ENCODE measurements at regions not wholly inside any gene's neighbourhood (a gene's known extent, or its start where the extent isn't known, plus 50 kb on each side); places are given as distances from the start of the nearest gene placed in this dataset.

- no peak for DNase-seq
These were observed 110.7 kb downstream of the DACT2 start for GRCh38 chr6:168208854-168209253.

GRCh38 chr6:168208402-168208801, 111.2 kb downstream of the DACT2 start:
- Histone ChIP-seq H3K4me3 (no peak overlapping the region), H3K4me1 (no peaks in the 10 kb centered on the region), H3K27me3 (no peaks in the 10 kb centered on the region), H3K36me3 (no peaks in the 10 kb centered on the region), H3K27ac (no peak overlapping the region), H3K9me3 (no peaks in the 10 kb centered on the region)
- WGBS, 2 donors, result 91 to 93% methylated on average over 8 of the region's 8 CpGs
- no peak for FAIRE-seq
- no peak for ATAC-seq
- TF ChIP-seq CTCF (IDR thresholded peaks at IDR 0.05), result no peak
- intact Hi-C loops (cut with DNase I), result no loop called here
- no peak for DNase-seq

More at GRCh38 chr6:168208854-168209253, 110.7 kb downstream of the DACT2 start:
- Histone ChIP-seq H3K27me3 (no peaks in the 10 kb centered on the region), H3K9me3 (no peaks in the 10 kb centered on the region), H3K4me1 (no peaks in the 10 kb centered on the region), H3K27ac (no peak overlapping the region), H3K4me3 (no peak overlapping the region), H3K36me3 (no peaks in the 10 kb centered on the region)
- TF ChIP-seq CTCF (IDR thresholded peaks at IDR 0.05), result no peak
- intact Hi-C loops (cut with DNase I), result no loop called here
- FAIRE-seq, result no peak
- 76 to 87% methylated on average over 10 of the region's 10 CpGs for WGBS, 2 donors
- no peak for ATAC-seq

- Histone ChIP-seq H3K4me1 (no peaks in the 10 kb centered on the region), H3K9me3 (no peaks in the 10 kb centered on the region), H3K4me3 (no peak overlapping the region), H3K27ac (no peak overlapping the region), H3K27me3 (no peaks in the 10 kb centered on the region), H3K36me3 (no peaks in the 10 kb centered on the region)
- ATAC-seq (no peak), FAIRE-seq (no peak), DNase-seq (no peak)
- no peak for TF ChIP-seq CTCF (IDR thresholded peaks at IDR 0.05)
- intact Hi-C loops (cut with DNase I), result no loop called here
- WGBS, 2 donors, result 82 to 90% methylated on average over 22 of the region's 22 CpGs
These were observed 112.0 kb downstream of the DACT2 start for GRCh38 chr6:168207421-168208175.

GRCh38 chr6:168206661-168207274, 112.8 kb downstream of the DACT2 start:
- FAIRE-seq, result no peak
- Histone ChIP-seq H3K9me3 (no peaks in the 10 kb centered on the region), H3K4me1 (no peaks in the 10 kb centered on the region), H3K27me3 (no peaks in the 10 kb centered on the region), H3K36me3 (no peaks in the 10 kb centered on the region), H3K4me3 (no peak overlapping the region), H3K27ac (no peak overlapping the region)
- 74 to 80% methylated on average over 16 of the region's 16 CpGs for WGBS, 2 donors
- ATAC-seq, result peak in 3 of 4 donors; percentile 63 to 78 (median 76)
- intact Hi-C loops (cut with DNase I), result no loop called here
- DNase-seq, result no peak
- TF ChIP-seq CTCF (IDR thresholded peaks at IDR 0.05), result no peak

GRCh38 chr6:168206186-168206585, 113.4 kb downstream of the DACT2 start:
- Histone ChIP-seq H3K4me1 (no peaks in the 10 kb centered on the region), H3K27me3 (no peaks in the 10 kb centered on the region), H3K9me3 (no peaks in the 10 kb centered on the region), H3K36me3 (no peaks in the 10 kb centered on the region), H3K27ac (no peak overlapping the region), H3K4me3 (no peak overlapping the region)
- DNase-seq (no peak), FAIRE-seq (no peak), ATAC-seq (peak in 1 of 4 donors; percentile 26)
- 80 to 84% methylated on average over 8 of the region's 8 CpGs for WGBS, 2 donors
- intact Hi-C loops (cut with DNase I), result no loop called here
- TF ChIP-seq CTCF (IDR thresholded peaks at IDR 0.05), result no peak
